RKO (cell line): ENCODE measurements at regions not wholly inside any gene's neighbourhood (a gene's known extent, or its start where the extent isn't known, plus 50 kb on each side); places are given as distances from the start of the nearest gene placed in this dataset.
"Not testable (repeated sequence)": the region's sequence is repeated elsewhere in the genome, so short reads cannot be mapped to it uniquely, and the experiment has no call there.

Experiments
- DNase-seq: peaks from one replicate; pipeline ENCODE4 v3.0.0-alpha.2; 2016; ENCODE audit warnings: low spot score

GRCh38 chr5:57947181-57947580 is 464.6 kb upstream of the ACTBL2 start:
- no peak for DNase-seq

GRCh38 chr5:57940879-57941278 is 458.3 kb upstream of the ACTBL2 start:
- no peak for DNase-seq

GRCh38 chr5:57940236-57940635 is 457.6 kb upstream of the ACTBL2 start:
- DNase-seq, result no peak

GRCh38 chr5:57939771-57940170 is 457.2 kb upstream of the ACTBL2 start:
- DNase-seq, result no peak

GRCh38 chr5:57939335-57939734 is 456.7 kb upstream of the ACTBL2 start:
- no peak for DNase-seq

- no peak for DNase-seq
Observed at GRCh38 chr5:57938174-57938557, 455.6 kb upstream of the ACTBL2 start.

- DNase-seq, result no peak
Observed at GRCh38 chr5:57937501-57938173, 455.0 kb upstream of the ACTBL2 start.

GRCh38 chr5:57937025-57937424 is 454.4 kb upstream of the ACTBL2 start:
- no peak for DNase-seq

- DNase-seq, result no peak
Observed at GRCh38 chr5:57932761-57933160, 450.1 kb upstream of the ACTBL2 start.

- no peak for DNase-seq
Observed at GRCh38 chr5:57931807-57932206, 449.2 kb upstream of the ACTBL2 start.

- DNase-seq, result no peak
Observed at GRCh38 chr5:57931352-57931751, 448.7 kb upstream of the ACTBL2 start.

- no peak for DNase-seq
Observed at GRCh38 chr5:57929271-57929670, 446.7 kb upstream of the ACTBL2 start.

- DNase-seq, result not testable (repeated sequence)
Observed at GRCh38 chr5:57923094-57923493, 440.5 kb upstream of the ACTBL2 start.

GRCh38 chr5:57917004-57917403 is 434.4 kb upstream of the ACTBL2 start:
- no peak for DNase-seq

GRCh38 chr5:57915536-57915935 is 432.9 kb upstream of the ACTBL2 start:
- no peak for DNase-seq

GRCh38 chr5:57911438-57911837 is 428.8 kb upstream of the ACTBL2 start:
- no peak for DNase-seq

GRCh38 chr5:57906671-57907070 is 424.1 kb upstream of the ACTBL2 start:
- no peak for DNase-seq

- DNase-seq, result no peak
Observed at GRCh38 chr5:57903458-57903857, 420.8 kb upstream of the ACTBL2 start.

- DNase-seq, result no peak
Observed at GRCh38 chr5:57902095-57902494, 419.5 kb upstream of the ACTBL2 start.

GRCh38 chr5:57900381-57900944 is 417.9 kb upstream of the ACTBL2 start:
- no peak for DNase-seq

GRCh38 chr5:57896576-57896975 is 414.0 kb upstream of the ACTBL2 start:
- DNase-seq, result no peak

- no peak for DNase-seq
Observed at GRCh38 chr5:57895766-57896165, 413.2 kb upstream of the ACTBL2 start.

GRCh38 chr5:57893926-57894325 is 411.3 kb upstream of the ACTBL2 start:
- no peak for DNase-seq

- DNase-seq, result no peak
Observed at GRCh38 chr5:57891443-57891842, 408.8 kb upstream of the ACTBL2 start.
